Heart right ventricle (tissue), 16 donors: ENCODE measurements at regions not wholly inside any gene's neighbourhood (a gene's known extent, or its start where the extent isn't known, plus 50 kb on each side); places are given as distances from the start of the nearest gene placed in this dataset.

ENCODE experiments used
- ATAC-seq, 8 donors: fragments of 200-7000 bp; cut with Tn5 transposase; one replicate each; pipeline ENCODE4 v1.9.1; 2020; ENCODE audit warnings: mild to moderate bottlenecking in 8 of 8, moderate library complexity in 8 of 8, moderate number of reproducible peaks in 1 of 8
- DNase-seq, 2 donors: peaks; one replicate each; pipeline ENCODE4 v3.0.0-alpha.2; 2020
- H3K27ac ChIP-seq, 10 donors: fragments of 200-600 bp; sonication (generic) in 2 of 10; one replicate each; pipeline versions ENCODE4 v1.5.0 to v1.8.0; 2020 to 2022; ENCODE audit warnings: mild to moderate bottlenecking in 3 of 10
- H3K27me3 ChIP-seq, 7 donors: fragments of 200-600 bp; one replicate each; pipeline ENCODE4 v1.8.0; 2021 to 2022; ENCODE audit warnings: mild to moderate bottlenecking in 2 of 7
- H3K36me3 ChIP-seq, 9 donors: fragments of 200-600 bp; sonication (generic) in 1 of 9; one replicate each; pipeline versions ENCODE4 v1.5.0 to v1.8.0; 2020 to 2022; ENCODE audit warnings: mild to moderate bottlenecking in 2 of 9
- H3K4me1 ChIP-seq, 9 donors: fragments of 200-600 bp; sonication (generic) in 1 of 9; one replicate each; pipeline versions ENCODE4 v1.5.0 to v1.8.0; 2020 to 2022; ENCODE audit warnings: mild to moderate bottlenecking in 4 of 9
- H3K4me3 ChIP-seq, 10 donors: fragments of 200-600 bp; sonication (generic) in 2 of 10; one replicate each; pipeline versions ENCODE4 v1.5.0 to v1.8.0; 2020 to 2022; ENCODE audit warnings: mild to moderate bottlenecking in 7 of 10, moderate library complexity in 2 of 10
- H3K9me3 ChIP-seq, 11 donors: fragments of 200-600 bp in 10 of 11; sonication (generic) in 2 of 11; one replicate each; pipeline versions ENCODE4 v1.5.0 to v1.8.0; 2013 to 2022; ENCODE audit warnings: mild to moderate bottlenecking in 2 of 11, control low read depth in 1 of 11, moderate library complexity in 1 of 11
- CTCF ChIP-seq, 9 donors: fragments of 200-600 bp; sonication (generic) in 2 of 9; IDR thresholded peaks; one replicate each; pipeline versions ENCODE4 v1.5.0 to v1.8.0; 2021 to 2022; ENCODE audit warnings: antibody characterized with exemption in 9 of 9, mild to moderate bottlenecking in 5 of 9, moderate library complexity in 1 of 9
- WGBS, 2 donors: extraction: QIAGEN DNeasy Blood & Tissue Kit; methylation state at CpG; one replicate each; pipeline ENCODE4 v1.1.7; 2013; ENCODE audit warnings: inconsistent platforms in 1 of 2; 5-methylcytosine and 5-hydroxymethylcytosine counted together
- intact Hi-C, 10 donors: fragments of 100-400 bp; cut with DNase I; formaldehyde crosslinking; loops; one replicate each; pipeline versions ENCODE4 v1.11.1 to v1.14.2; 2022
- donor health status: Arrhythmogenic right ventricular cardiomyopathy.
- donor health status: ischemic (EF 13 %, LVEDD 7.1; RV severe dilation, severe dysfunction).
- donor health status: healthy with polysubstance abuse.
- donor health status: DM: no; HTN: yes; CAD: no.
- donor health status: DM: no; HTN: no; CAD: no.
- donor health status: ischemic (EF 25% LVEDD 6.9; RV normal size, moderate dysfunction).
- donor health status: ischemic (EF 25% LVEDD 5.7; RV mildly dilated, moderate dysfunction).
- donor health status: healthy.
- donor health status: DM: yes; HTN: yes; CAD: no.
- donor health status: Ischemic cardiomyopathy.
- donor health status: ischemic (EF 35%, LVEDD 5.7; RV mildly dilated, moderate dysfunction).
- donor health status: nonischemic (EF 11% LVEDD 7.7; RV severe dilation, severe dysfunction).
- donor health status: DM: yes; HTN: yes; CAD: no.
- donor health status: PGD.
- donor health status: ischemic (EF 29% LVEDD 5.4; RV normal size, mild dysfunction).
- donor health status: nonischemic (EF 23%, LVEDD 6.1; RV moderate dilation, normal function).

- 87% methylated on average over 16 of the region's 16 CpGs for WGBS, 2 donors
- intact Hi-C loops = loop anchor here (5.0 to 10.0 kb wide), 7 partner anchors 261 to 733 kb away; no protein-coding TSS in a partner anchor
Observed at GRCh38 chr22:49307870-49308269, 519.8 kb downstream of the BRD1 start.

GRCh38 chr22:49307481-49307830 is 520.2 kb downstream of the BRD1 start:
- intact Hi-C loops = loop anchor here (5.0 to 10.0 kb wide), 7 partner anchors 260 to 733 kb away; no protein-coding TSS in a partner anchor

More at GRCh38 chr22:49307870-49308269, 519.8 kb downstream of the BRD1 start:
- H3K36me3 ChIP-seq = no peaks in the 10 kb centered on the region
- peaks cover 0 to 72% (median 57%) of the 10 kb centered on the region in 7 donors for H3K27me3 ChIP-seq
- no peak overlapping the region for H3K4me3 ChIP-seq
- no peaks in the 10 kb centered on the region for H3K4me1 ChIP-seq
- H3K27ac ChIP-seq = no peak overlapping the region
- DNase-seq (no peak), ATAC-seq (no peak)
- no peak for TF ChIP-seq CTCF (IDR thresholded peaks at IDR 0.05)
- H3K9me3 ChIP-seq = no peaks in the 10 kb centered on the region

GRCh38 chr22:49306632-49307480 is 520.8 kb downstream of the BRD1 start:
- Histone ChIP-seq H3K4me1 (no peaks in the 10 kb centered on the region), H3K27me3 (peaks cover 0 to 72% (median 56%) of the 10 kb centered on the region in 7 donors), H3K4me3 (no peak overlapping the region), H3K36me3 (no peaks in the 10 kb centered on the region), H3K27ac (no peak overlapping the region), H3K9me3 (no peaks in the 10 kb centered on the region)
- no peak for DNase-seq
- WGBS, 2 donors = 76 to 79% methylated on average over 31 of the region's 31 CpGs
- ATAC-seq = no peak
- intact Hi-C loops = loop anchor here (5.0 to 10.0 kb wide), 7 partner anchors 260 to 732 kb away; no protein-coding TSS in a partner anchor
- no peak for TF ChIP-seq CTCF (IDR thresholded peaks at IDR 0.05)

More at GRCh38 chr22:49307481-49307830, 520.2 kb downstream of the BRD1 start:
- no peak for DNase-seq
- Histone ChIP-seq H3K4me3 (no peak overlapping the region), H3K9me3 (no peaks in the 10 kb centered on the region), H3K27ac (no peak overlapping the region), H3K36me3 (no peaks in the 10 kb centered on the region), H3K4me1 (no peaks in the 10 kb centered on the region), H3K27me3 (peaks cover 0 to 72% (median 58%) of the 10 kb centered on the region in 7 donors)
- no peak for ATAC-seq
- no peak for TF ChIP-seq CTCF (IDR thresholded peaks at IDR 0.05)
- WGBS, 2 donors = 56 to 60% methylated on average over 2 of the region's 2 CpGs

GRCh38 chr22:49305966-49306631 is 521.6 kb downstream of the BRD1 start:
- Histone ChIP-seq H3K36me3 (no peaks in the 10 kb centered on the region), H3K27me3 (peaks cover 0 to 74% (median 60%) of the 10 kb centered on the region in 7 donors), H3K9me3 (no peaks in the 10 kb centered on the region), H3K4me1 (no peaks in the 10 kb centered on the region), H3K4me3 (no peak overlapping the region), H3K27ac (no peak overlapping the region)
- intact Hi-C loops = loop anchor here (2.0 to 10.0 kb wide), 8 partner anchors 259 to 731 kb away; no protein-coding TSS in a partner anchor
- DNase-seq (no peak), ATAC-seq (no peak)
- WGBS, 2 donors = 75 to 76% methylated on average over 18 of the region's 18 CpGs
- no peak for TF ChIP-seq CTCF (IDR thresholded peaks at IDR 0.05)
